GM18519 (cell line): ENCODE measurements at regions not wholly inside any gene's neighbourhood (a gene's known extent, or its start where the extent isn't known, plus 50 kb on each side); places are given as distances from the start of the nearest gene placed in this dataset.
"Not testable (repeated sequence)": the region's sequence is repeated elsewhere in the genome, so short reads cannot be mapped to it uniquely, and the experiment has no call there.

Source experiments
- ATAC-seq: cut with Tn5 transposase; IDR thresholded peaks from one replicate; pipeline ENCODE4 v1.9.1; 2021; ENCODE audit warnings: mild to moderate bottlenecking, moderate library complexity; ENCODE audit not compliant: unreplicated experiment, low FRiP score

- no peak for ATAC-seq
Observed at GRCh38 chr11:96875712-96876111, 485.9 kb downstream of the JRKL start.

GRCh38 chr11:96878299-96879051 lies 488.7 kb downstream of the JRKL start:
- no peak for ATAC-seq

DNA sequence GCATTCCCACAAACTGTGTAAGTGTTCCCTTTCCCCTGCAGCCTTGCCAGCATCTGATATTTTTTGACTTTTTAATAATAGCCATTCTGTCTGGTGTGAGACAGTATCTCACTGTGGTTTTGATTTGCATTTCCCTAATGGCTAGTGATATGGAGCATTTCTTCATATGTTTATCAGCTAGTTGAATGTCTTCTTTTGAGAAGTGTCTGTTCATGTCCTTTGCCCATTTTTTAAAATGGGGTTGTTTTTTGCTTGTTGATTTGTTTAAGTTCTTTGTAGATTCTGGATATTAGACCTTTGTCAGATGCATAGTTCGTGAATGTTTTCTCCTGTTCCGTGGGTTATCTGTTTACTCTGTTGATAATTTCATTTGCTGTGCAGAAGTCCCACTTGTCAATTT lies 492.8 kb downstream of the JRKL start:
- ATAC-seq = not testable (repeated sequence)

DNA sequence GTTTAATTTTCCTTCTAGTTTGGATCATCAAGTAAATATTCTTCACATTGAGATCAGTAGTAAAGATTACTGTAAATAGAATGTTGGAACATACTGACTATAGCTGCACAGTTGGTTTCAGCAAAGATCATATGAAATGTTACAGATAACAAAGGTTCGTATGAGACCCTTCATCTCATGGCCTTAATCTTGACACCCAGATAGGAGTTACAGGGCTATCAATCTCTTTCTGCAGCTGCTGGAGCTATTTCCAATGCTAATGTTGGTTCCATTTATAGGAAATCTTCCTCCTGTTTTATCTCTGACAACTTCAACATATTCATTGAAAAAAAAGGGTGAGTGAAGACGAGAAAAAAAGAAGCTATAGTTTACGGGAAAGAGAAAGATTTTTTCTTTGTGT lies 495.6 kb downstream of the JRKL start:
- no peak for ATAC-seq

DNA sequence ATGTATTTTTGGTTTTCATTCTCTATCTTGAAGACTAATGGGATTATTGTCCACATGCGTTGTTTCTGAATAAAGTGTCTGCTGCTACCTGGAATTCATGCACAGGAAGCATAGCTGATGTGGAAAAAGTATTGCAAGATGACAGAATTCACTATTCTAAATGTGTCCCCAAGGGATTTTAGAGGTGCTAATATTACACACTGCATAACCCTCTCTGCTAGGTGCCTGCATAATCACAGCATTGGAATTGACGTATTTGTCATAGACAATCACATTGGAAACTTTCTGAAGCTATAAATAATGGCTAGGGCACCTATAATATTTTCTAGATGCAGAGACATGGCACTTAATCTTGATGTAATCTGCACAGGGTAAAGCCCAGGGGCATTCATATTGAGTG lies 496.1 kb downstream of the JRKL start:
- ATAC-seq = no peak

DNA sequence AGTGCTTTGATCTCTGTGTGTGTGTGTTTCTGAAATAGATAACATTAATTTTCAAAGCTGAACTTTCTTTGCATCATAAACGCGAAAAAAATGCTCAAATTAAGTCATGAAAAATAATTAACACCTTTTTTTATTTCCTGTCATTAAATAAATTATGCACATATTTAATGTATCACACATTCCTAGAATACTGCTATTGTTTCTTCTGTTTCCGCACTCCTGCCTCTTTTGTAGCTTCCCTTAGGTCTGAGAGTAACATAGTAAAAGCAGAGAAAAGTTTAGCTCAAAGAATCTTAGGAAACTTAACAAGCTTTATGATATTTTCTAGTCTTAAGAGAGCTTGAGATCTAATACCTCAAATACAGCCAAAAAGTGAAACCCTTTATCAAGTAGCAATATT lies 504.2 kb downstream of the JRKL start:
- no peak for ATAC-seq

DNA sequence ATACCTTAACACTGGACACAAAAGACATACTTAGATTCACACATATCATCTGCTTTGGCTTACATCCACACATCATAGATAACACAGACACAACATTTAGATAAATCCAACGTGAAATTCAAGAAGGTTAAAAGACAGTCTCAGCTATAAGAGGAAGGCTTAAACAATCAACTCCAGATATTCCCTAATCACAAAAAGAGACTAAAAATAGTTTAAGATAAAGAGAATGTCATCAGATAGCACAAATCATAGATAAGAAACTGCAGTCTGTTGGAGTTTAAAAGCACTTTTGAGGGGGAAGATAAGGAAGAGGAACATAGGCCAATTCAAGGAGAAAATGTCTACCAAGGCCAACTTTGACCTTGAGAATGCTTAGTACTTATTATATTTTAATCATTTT lies 504.8 kb downstream of the JRKL start:
- ATAC-seq = no peak

GRCh38 chr11:96899971-96900370 lies 510.2 kb downstream of the JRKL start:
- no peak for ATAC-seq

- no peak for ATAC-seq
Observed at GRCh38 chr11:96905143-96905542, 515.3 kb downstream of the JRKL start.

DNA sequence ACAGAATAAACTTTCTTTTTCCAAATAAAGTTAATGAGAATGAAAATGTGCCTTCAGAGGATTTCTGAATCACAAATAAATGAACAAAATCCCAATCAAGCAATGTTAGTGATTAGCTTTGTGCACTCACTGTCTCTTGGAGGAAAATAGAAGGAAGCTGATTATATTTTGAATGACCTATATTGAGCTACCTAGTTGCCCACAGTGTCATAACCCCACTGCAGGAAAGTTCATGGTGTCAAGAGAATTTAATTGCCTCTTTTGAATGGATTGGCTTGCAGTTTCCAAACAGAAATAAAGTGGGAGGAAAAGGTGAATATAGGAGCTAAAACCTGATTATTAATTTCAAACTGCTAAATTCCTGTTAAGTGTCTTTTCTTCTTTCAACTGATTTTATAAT lies 515.9 kb downstream of the JRKL start:
- ATAC-seq = no peak

DNA sequence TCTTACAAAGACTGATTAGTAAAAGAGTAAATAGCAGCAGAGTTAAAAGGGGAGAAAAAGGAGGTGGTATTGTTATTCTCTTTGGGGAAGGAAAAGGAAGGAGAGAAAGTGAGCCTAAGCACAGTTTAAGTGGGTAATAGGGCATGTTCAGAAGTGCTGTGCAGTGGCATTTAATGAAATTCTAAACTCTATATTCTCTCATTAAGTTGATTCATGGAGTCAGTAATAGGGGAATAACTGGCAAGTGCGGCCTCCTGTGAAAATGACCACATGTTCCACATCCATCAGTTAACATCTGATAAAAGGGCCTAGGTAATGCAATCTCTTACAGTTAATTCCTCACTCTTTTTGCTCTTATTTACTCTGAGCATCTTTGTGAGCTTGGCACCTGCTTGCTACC lies 516.7 kb downstream of the JRKL start:
- ATAC-seq = no peak

- ATAC-seq = no peak
Observed at GRCh38 chr11:96925862-96926261, 536.0 kb downstream of the JRKL start.

DNA sequence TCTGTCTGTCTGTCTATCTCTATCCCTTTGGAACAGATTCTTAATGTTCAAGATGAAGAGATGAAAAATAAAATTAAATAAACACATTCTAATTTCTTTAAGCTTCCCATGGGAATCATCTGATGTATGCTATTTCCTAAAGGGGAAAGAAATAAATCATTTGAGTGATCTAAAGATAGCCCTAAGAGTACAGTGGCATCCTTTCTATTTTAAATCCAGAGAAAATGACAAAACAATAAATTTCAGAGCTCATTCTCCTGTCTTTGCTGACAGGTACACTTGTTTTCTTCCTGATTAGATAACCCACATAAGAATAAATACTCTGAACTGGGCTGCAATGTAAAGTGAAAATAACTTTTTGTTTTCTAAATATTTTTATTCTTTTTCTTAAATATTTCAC lies 550.4 kb downstream of the JRKL start:
- no peak for ATAC-seq

DNA sequence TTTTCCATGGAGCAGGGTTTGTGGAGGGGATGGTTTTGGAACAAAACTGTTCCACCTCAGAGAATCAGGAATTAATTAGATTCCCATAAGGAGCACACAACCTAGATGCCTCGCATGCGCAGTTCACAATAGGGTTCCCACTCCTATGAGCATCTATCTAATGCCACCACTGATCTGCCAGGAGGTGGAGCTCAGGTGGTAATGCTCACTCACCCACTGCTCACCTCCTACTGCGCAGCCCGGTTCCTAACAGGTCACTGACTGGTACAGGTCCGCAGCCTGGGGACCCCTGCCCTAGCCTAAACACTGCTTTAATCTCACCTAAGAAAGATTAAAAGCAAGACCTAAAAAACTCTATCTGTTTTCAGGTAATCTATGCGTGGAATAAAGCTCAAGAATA lies 553.0 kb downstream of the JRKL start:
- ATAC-seq = no peak

GRCh38 chr11:96943970-96944369 lies 554.2 kb downstream of the JRKL start:
- no peak for ATAC-seq

GRCh38 chr11:96948066-96948465 lies 558.3 kb downstream of the JRKL start:
- no peak for ATAC-seq

GRCh38 chr11:96949464-96949863 lies 559.7 kb downstream of the JRKL start:
- ATAC-seq = no peak

GRCh38 chr11:96954587-96955242 lies 564.9 kb downstream of the JRKL start:
- ATAC-seq = no peak

DNA sequence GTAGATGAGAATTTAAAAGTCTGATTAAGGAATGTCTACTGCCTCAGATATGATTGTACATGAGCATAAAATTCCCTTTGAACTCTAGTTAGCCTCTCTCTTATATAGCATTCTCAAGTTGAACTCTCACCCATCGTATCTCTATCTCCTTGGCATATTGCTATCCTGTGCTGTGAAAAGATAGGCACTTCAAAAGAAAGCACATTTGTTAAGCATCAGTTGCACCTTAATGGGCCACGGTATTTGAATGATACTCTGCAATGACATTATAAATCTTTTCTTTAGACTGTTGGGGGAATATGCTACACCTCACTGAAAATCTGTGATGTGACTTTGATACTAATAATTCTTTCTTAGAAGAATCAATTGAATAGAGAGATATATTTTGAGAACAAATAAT lies 570.7 kb downstream of the JRKL start:
- no peak for ATAC-seq

DNA sequence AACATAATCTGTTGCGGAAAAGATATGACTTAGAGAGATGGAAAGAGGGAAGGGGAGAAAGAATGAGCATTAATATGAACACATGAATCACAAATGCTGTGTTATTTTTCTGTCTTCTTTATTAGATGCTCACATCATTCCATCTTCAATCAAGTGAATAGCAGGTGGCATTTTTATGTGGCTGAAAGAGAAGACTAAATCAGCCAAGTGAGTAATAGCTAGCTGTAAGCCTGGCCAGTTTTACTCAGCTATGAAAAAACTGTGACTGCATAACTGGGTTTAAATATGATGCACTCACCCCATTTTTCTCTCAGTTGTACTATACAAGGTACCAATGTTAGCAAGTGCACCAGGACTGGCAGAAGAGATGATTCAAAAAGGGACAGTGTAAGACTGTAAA lies 571.1 kb downstream of the JRKL start:
- no peak for ATAC-seq

GRCh38 chr11:96961931-96962330 lies 572.1 kb downstream of the JRKL start:
- ATAC-seq = no peak

DNA sequence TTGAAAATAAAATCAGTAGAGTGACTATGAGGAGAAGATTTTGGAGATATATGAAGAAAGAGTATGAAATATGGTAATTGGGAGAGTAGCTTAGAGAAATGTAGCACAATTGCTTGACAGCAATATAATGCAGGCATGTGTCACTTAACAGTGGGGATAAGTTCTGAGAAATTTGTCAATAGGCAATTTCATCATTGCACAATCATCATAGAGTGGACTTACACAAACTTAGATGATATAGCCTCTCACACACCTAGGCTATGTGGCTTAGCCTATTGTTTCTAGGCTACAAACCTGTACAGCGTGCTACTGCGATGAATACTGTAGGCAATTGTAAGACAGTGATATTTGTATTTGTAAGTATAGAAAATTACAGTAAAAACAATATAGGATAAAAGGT lies 573.6 kb downstream of the JRKL start:
- ATAC-seq = no peak
